Calu3 (cell line): ENCODE measurements at regions not wholly inside any gene's neighbourhood (a gene's known extent, or its start where the extent isn't known, plus 50 kb on each side); places are given as distances from the start of the nearest gene placed in this dataset.

Experiments used
- BruUV-seq: library from RNA; stranded (reverse); fragments of 400-500 nt; replicated peaks from 2 replicates; lab custom pipeline; 2021; lab: Mats Ljungman, UMichigan
- CTCF ChIA-PET: fragments of 300-600 bp; sonication (Branson Sonifier 250); formaldehyde crosslinking; loops from one replicate; lab custom pipeline; 2022; ENCODE audit warnings: antibody characterized with exemption; lab: Charles Lee
- DNase-seq: peaks from one replicate; pipeline ENCODE4 v3.0.0; 2022
- H3K27ac Mint-ChIP-seq: one replicate; pipeline ENCODE4 v1.8.0; 2022; ENCODE audit warnings: mixed read lengths; ENCODE audit not compliant: unreplicated experiment
- H3K27me3 Mint-ChIP-seq: one replicate; pipeline ENCODE4 v1.8.0; 2022; ENCODE audit warnings: mixed read lengths; ENCODE audit not compliant: unreplicated experiment
- H3K36me3 Mint-ChIP-seq: one replicate; pipeline ENCODE4 v1.8.0; 2022; ENCODE audit warnings: mild to moderate bottlenecking, moderate library complexity, mixed read lengths; ENCODE audit not compliant: insufficient read depth, unreplicated experiment
- H3K4me1 Mint-ChIP-seq: one replicate; pipeline ENCODE4 v1.8.0; 2022; ENCODE audit warnings: mild to moderate bottlenecking, low read depth, mixed read lengths; ENCODE audit not compliant: unreplicated experiment
- H3K4me3 Mint-ChIP-seq: one replicate; pipeline ENCODE4 v1.8.0; 2022; ENCODE audit warnings: mild to moderate bottlenecking, low read depth, moderate library complexity, mixed read lengths; ENCODE audit not compliant: unreplicated experiment
- H3K9me3 Mint-ChIP-seq: one replicate; pipeline ENCODE4 v1.8.0; 2022; ENCODE audit warnings: low read depth, mixed read lengths; ENCODE audit not compliant: unreplicated experiment
- CTCF ChIP-seq: fragments of 200-600 bp; IDR thresholded peaks from one replicate; pipeline ENCODE4 v1.8.0; 2022; ENCODE audit warnings: antibody characterized with exemption; ENCODE audit not compliant: unreplicated experiment
- intact Hi-C: fragments of 100-400 bp; cut with micrococcal nuclease; formaldehyde crosslinking; loops from one replicate; pipeline ENCODE4 v1.10.0; 2022; ENCODE audit not compliant: unreplicated experiment

GRCh38 chr1:117295001-117295400 lies 72.2 kb upstream of the MAN1A2 start:
- no peak overlapping the region for H3K27ac Mint-ChIP-seq
- TF ChIP-seq CTCF = no peak
- no peak overlapping the region for H3K4me3 Mint-ChIP-seq
- no peaks in the 10 kb centered on the region for H3K36me3 Mint-ChIP-seq
- no TSS peak for BruUV-seq
- no peaks in the 10 kb centered on the region for H3K9me3 Mint-ChIP-seq
- intact Hi-C loops = no loop called here
- CTCF ChIA-PET = no interaction called here
- H3K4me1 Mint-ChIP-seq = no peaks in the 10 kb centered on the region
- no peak for DNase-seq
- no peaks in the 10 kb centered on the region for H3K27me3 Mint-ChIP-seq

GRCh38 chr1:117290890-117291289 lies 76.4 kb upstream of the MAN1A2 start:
- TF ChIP-seq CTCF = no peak
- H3K36me3 Mint-ChIP-seq = no peaks in the 10 kb centered on the region
- DNase-seq = no peak
- BruUV-seq = no TSS peak
- no peaks in the 10 kb centered on the region for H3K27me3 Mint-ChIP-seq
- no peak overlapping the region for H3K4me3 Mint-ChIP-seq
- intact Hi-C loops = no loop called here
- CTCF ChIA-PET = no interaction called here
- H3K27ac Mint-ChIP-seq = no peak overlapping the region
- no peaks in the 10 kb centered on the region for H3K4me1 Mint-ChIP-seq
- H3K9me3 Mint-ChIP-seq = no peaks in the 10 kb centered on the region

- H3K27me3 Mint-ChIP-seq = no peaks in the 10 kb centered on the region
- no peak overlapping the region for H3K27ac Mint-ChIP-seq
- CTCF ChIA-PET = no interaction called here
- no peak overlapping the region for H3K4me3 Mint-ChIP-seq
- no peaks in the 10 kb centered on the region for H3K4me1 Mint-ChIP-seq
- intact Hi-C loops = no loop called here
- no peak for DNase-seq
- BruUV-seq = no TSS peak
- TF ChIP-seq CTCF = no peak
- H3K9me3 Mint-ChIP-seq = no peaks in the 10 kb centered on the region
- H3K36me3 Mint-ChIP-seq = no peaks in the 10 kb centered on the region
These were observed 77.9 kb upstream of the MAN1A2 start for GRCh38 chr1:117289316-117289870.

- Mint-ChIP-seq H3K4me3 (no peak overlapping the region), H3K36me3 (no peaks in the 10 kb centered on the region), H3K9me3 (no peaks in the 10 kb centered on the region), H3K27me3 (no peaks in the 10 kb centered on the region), H3K4me1 (peaks cover 8% of the 10 kb centered on the region), H3K27ac (no peak overlapping the region)
- CTCF ChIA-PET = interaction anchor here (1.3 kb wide), 1 partner anchor 158 kb away, joined by 4 read pairs; no protein-coding TSS in a partner anchor
- no peak for DNase-seq
- no peak for TF ChIP-seq CTCF
- no TSS peak for BruUV-seq
- intact Hi-C loops = no loop called here
These were observed 75.8 kb upstream of the VTCN1 start for GRCh38 chr1:117286562-117286961.
